Keratinocyte (primary cell): ENCODE measurements at regions not wholly inside any gene's neighbourhood (a gene's known extent, or its start where the extent isn't known, plus 50 kb on each side); places are given as distances from the start of the nearest gene placed in this dataset.

Source experiments
- DNase-seq: peaks from one replicate; pipeline ENCODE4 v3.0.0-alpha.2; 2011; ENCODE audit warnings: low read depth, missing footprints, low spot score
- FAIRE-seq: peaks from 2 replicates; lab custom pipeline; 2011; peaks lifted over from hg19 to GRCh38; lab: Jason Lieb, UNC
- H2AFZ ChIP-seq: 2 replicates; pipeline ENCODE4 v1.6.0; 2012; ENCODE audit warnings: low read length, control low read depth, inconsistent platforms; ENCODE audit not compliant: control insufficient read depth
- H3K27ac ChIP-seq: 2 replicates; pipeline ENCODE4 v1.5.1; 2011; ENCODE audit warnings: low read length; ENCODE audit not compliant: control insufficient read depth, insufficient read depth
- H3K27me3 ChIP-seq: 3 replicates; pipeline ENCODE4 v1.6.0; 2011; ENCODE audit warnings: low read length; ENCODE audit not compliant: control insufficient read depth, insufficient read depth; ENCODE audit errors: extremely low read depth
- H3K36me3 ChIP-seq, 2 experiments: 2 replicates in 1 of 2; 3 replicates in 1 of 2; pipeline ENCODE4 v1.5.1; 2011; ENCODE audit warnings: low read length in 2 of 2, mild to moderate bottlenecking in 1 of 2; ENCODE audit not compliant: control insufficient read depth in 2 of 2, insufficient read depth in 2 of 2; ENCODE audit errors: extremely low read depth in 1 of 2
- H3K4me1 ChIP-seq: 3 replicates; pipeline ENCODE4 v1.5.1; 2011; ENCODE audit warnings: low read length; ENCODE audit not compliant: control insufficient read depth, insufficient read depth; ENCODE audit errors: extremely low read depth
- H3K4me2 ChIP-seq: 3 replicates; pipeline ENCODE4 v1.6.0; 2011; ENCODE audit warnings: low read depth, low read length; ENCODE audit not compliant: control insufficient read depth, insufficient read depth; ENCODE audit errors: extremely low read depth
- H3K4me3 ChIP-seq, 3 experiments: fragments of 200-600 bp in 1 of 3; sonication (generic) in 1 of 3; 2 replicates in 2 of 3; 3 replicates in 1 of 3; pipeline ENCODE4 v1.5.1; 2011 to 2016; ENCODE audit warnings: low read length in 3 of 3, mild to moderate bottlenecking in 3 of 3, control low read depth in 2 of 3, inconsistent platforms in 1 of 3, low read depth in 1 of 3, mixed read lengths in 1 of 3, mixed run types in 1 of 3, moderate library complexity in 1 of 3; ENCODE audit not compliant: control insufficient read depth in 2 of 3, insufficient read depth in 2 of 3; ENCODE audit errors: extremely low read depth in 1 of 3
- H3K79me2 ChIP-seq: 2 replicates; pipeline ENCODE4 v1.6.0; 2012; ENCODE audit warnings: low read length; ENCODE audit not compliant: control insufficient read depth, insufficient read depth
- H3K9ac ChIP-seq: 3 replicates; pipeline ENCODE4 v1.6.0; 2011; ENCODE audit warnings: low read length; ENCODE audit not compliant: control insufficient read depth, insufficient read depth; ENCODE audit errors: extremely low read depth
- H3K9me1 ChIP-seq: 3 replicates; pipeline ENCODE4 v1.6.0; 2011; ENCODE audit warnings: low read length; ENCODE audit not compliant: control insufficient read depth, insufficient read depth; ENCODE audit errors: extremely low read depth
- H3K9me3 ChIP-seq: 2 replicates; pipeline ENCODE4 v1.5.1; 2012; ENCODE audit warnings: low read depth, low read length; ENCODE audit not compliant: control insufficient read depth
- H4K20me1 ChIP-seq: 3 replicates; pipeline ENCODE4 v1.6.0; 2011; ENCODE audit warnings: low read length; ENCODE audit not compliant: control insufficient read depth, insufficient read depth; ENCODE audit errors: extremely low read depth
- EZH2 ChIP-seq: IDR thresholded peaks from one replicate; pipeline ENCODE4 v1.6.1; 2012; ENCODE audit warnings: inconsistent platforms, mild to moderate bottlenecking, low read length, moderate library complexity
- dilution Hi-C: fragments of 300-500 bp; cut with MboI; formaldehyde crosslinking; loops from one replicate; pipeline ENCODE4 v1.7.0; 2020; ENCODE audit warnings: low sequenced_read_pairs; ENCODE audit not compliant: extremely low pct_ligation_motif_present
- TF ChIP-seq, protein P1 (sequence below), 3 experiments: IDR thresholded peaks in 1 of 3; conservative IDR thresholded peaks in 1 of 3; optimal IDR thresholded peaks in 1 of 3; 2 replicates in 2 of 3; 3 replicates in 1 of 3; pipeline versions ENCODE3 to v1.5.1; 2011; ENCODE audit warnings: low read length in 3 of 3, mild to moderate bottlenecking in 3 of 3, moderate library complexity in 2 of 3, control low read depth in 1 of 3, inconsistent platforms in 1 of 3; ENCODE audit not compliant: insufficient read depth in 2 of 3; ENCODE audit errors: extremely low read depth in 1 of 3

DNA sequence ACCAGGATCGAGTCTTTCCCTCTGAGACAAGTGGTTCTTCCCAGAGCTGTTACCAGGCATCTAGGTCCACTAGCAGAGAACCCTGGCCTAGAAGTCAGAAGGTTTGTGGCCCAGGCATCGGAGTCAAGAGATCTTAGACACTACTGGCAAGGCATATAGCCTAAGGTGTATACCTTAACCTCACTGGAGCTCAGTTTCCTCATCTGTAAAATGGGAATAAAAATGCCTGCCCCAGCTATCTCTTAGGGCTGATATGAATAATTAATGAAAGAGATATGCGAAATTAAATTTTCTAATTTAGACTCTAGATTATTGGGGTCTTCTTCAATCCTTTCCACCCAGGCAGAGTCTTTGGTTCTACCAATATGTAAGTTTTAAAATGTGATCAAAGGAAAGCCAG is 60.5 kb upstream of the NLK start:
- Histone ChIP-seq H3K4me1 (peaks cover 34% of the 10 kb centered on the region), H3K4me2 (no peak overlapping the region), H3K36me3 (no peaks in the 10 kb centered on the region), H2AFZ (no peak overlapping the region), H3K79me2 (no peaks in the 10 kb centered on the region), H3K9ac (no peak overlapping the region), H3K9me1 (no peaks in the 10 kb centered on the region), H3K27ac (no peak overlapping the region), H3K9me3 (no peaks in the 10 kb centered on the region), H3K4me3 (no peak overlapping the region), H3K27me3 (no peaks in the 10 kb centered on the region), H4K20me1 (no peaks in the 10 kb centered on the region)
- dilution Hi-C loops = no loop called here
- DNase-seq = no peak
- TF ChIP-seq, protein P1, sequence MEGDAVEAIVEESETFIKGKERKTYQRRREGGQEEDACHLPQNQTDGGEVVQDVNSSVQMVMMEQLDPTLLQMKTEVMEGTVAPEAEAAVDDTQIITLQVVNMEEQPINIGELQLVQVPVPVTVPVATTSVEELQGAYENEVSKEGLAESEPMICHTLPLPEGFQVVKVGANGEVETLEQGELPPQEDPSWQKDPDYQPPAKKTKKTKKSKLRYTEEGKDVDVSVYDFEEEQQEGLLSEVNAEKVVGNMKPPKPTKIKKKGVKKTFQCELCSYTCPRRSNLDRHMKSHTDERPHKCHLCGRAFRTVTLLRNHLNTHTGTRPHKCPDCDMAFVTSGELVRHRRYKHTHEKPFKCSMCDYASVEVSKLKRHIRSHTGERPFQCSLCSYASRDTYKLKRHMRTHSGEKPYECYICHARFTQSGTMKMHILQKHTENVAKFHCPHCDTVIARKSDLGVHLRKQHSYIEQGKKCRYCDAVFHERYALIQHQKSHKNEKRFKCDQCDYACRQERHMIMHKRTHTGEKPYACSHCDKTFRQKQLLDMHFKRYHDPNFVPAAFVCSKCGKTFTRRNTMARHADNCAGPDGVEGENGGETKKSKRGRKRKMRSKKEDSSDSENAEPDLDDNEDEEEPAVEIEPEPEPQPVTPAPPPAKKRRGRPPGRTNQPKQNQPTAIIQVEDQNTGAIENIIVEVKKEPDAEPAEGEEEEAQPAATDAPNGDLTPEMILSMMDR (optimal IDR thresholded peaks at IDR 0.05 in 1 of 3, IDR thresholded peaks at IDR 0.05 in 1 of 3, conservative IDR thresholded peaks at IDR 0.05 in 1 of 3; ENCODE audit: extremely low read depth in 1 of 3, insufficient read depth in 2 of 3, low read length in 3 of 3) = no peak
- TF ChIP-seq EZH2 = no peak
- no peak for FAIRE-seq

DNA sequence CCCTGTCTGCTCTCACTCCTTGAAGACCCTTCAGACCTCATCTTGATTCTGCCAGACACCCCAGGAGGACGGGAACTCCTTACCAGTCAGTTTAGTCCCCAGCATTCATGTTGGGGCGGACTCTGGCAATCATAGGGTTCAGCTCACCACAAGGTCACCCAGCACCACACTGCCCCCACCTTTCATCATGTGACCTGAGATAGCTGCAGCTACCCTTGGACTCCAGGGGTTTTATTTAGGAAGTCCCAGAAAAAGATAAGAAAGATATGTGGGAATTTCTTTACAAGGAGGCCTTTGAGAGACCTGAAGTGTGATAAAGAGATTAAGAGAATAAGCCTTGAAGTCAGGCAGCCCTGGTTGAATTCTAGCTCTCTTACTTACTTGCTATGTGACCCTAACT is 59.8 kb upstream of the NLK start:
- no peaks in the 10 kb centered on the region for H3K27me3 ChIP-seq
- no peak overlapping the region for H3K4me2 ChIP-seq
- no peaks in the 10 kb centered on the region for H4K20me1 ChIP-seq
- TF ChIP-seq EZH2 = no peak
- TF ChIP-seq, protein P1 (optimal IDR thresholded peaks at IDR 0.05 in 1 of 3, IDR thresholded peaks at IDR 0.05 in 1 of 3, conservative IDR thresholded peaks at IDR 0.05 in 1 of 3; ENCODE audit: extremely low read depth in 1 of 3, insufficient read depth in 2 of 3, low read length in 3 of 3) = no peak
- DNase-seq (no peak), FAIRE-seq (no peak)
- no peak overlapping the region for H2AFZ ChIP-seq
- no peak overlapping the region for H3K9ac ChIP-seq
- no peaks in the 10 kb centered on the region for H3K9me3 ChIP-seq
- peaks cover 32% of the 10 kb centered on the region for H3K4me1 ChIP-seq
- H3K36me3 ChIP-seq = no peaks in the 10 kb centered on the region
- no peaks in the 10 kb centered on the region for H3K79me2 ChIP-seq
- no peak overlapping the region for H3K27ac ChIP-seq
- no peaks in the 10 kb centered on the region for H3K9me1 ChIP-seq
- dilution Hi-C loops = no loop called here
- no peak overlapping the region for H3K4me3 ChIP-seq
